Smooth muscle cell (in vitro differentiated cells): ENCODE measurements at regions not wholly inside any gene's neighbourhood (a gene's known extent, or its start where the extent isn't known, plus 50 kb on each side); places are given as distances from the start of the nearest gene placed in this dataset.

Source experiments
- DNase-seq: peaks from one replicate; lab custom pipeline; 2025; ENCODE audit not compliant: unreplicated experiment; lab: John Stamatoyannopoulos, UW
- H2AFZ ChIP-seq: fragments of 200-600 bp; sonication (generic); 2 replicates; pipeline ENCODE4 v1.6.0; 2016; ENCODE audit warnings: antibody characterized with exemption, low read depth, mild to moderate bottlenecking
- H3F3A ChIP-seq: fragments of 200-600 bp; sonication (generic); 2 replicates; pipeline ENCODE4 v1.6.0; 2017; ENCODE audit warnings: antibody characterized with exemption, low read depth
- H3K27ac ChIP-seq: fragments of 200-600 bp; sonication (generic); 2 replicates; pipeline ENCODE4 v1.5.1; 2016; ENCODE audit warnings: low read depth, mild to moderate bottlenecking
- H3K27me3 ChIP-seq: fragments of 200-600 bp; sonication (generic); 2 replicates; pipeline ENCODE4 v1.6.1; 2016; ENCODE audit warnings: low read depth, mild to moderate bottlenecking
- H3K36me3 ChIP-seq: fragments of 200-600 bp; sonication (generic); 2 replicates; pipeline ENCODE4 v1.5.1; 2016; ENCODE audit warnings: low read depth
- H3K4me1 ChIP-seq: fragments of 200-600 bp; sonication (generic); 2 replicates; pipeline ENCODE4 v1.5.1; 2016; ENCODE audit warnings: low read depth
- H3K4me2 ChIP-seq: fragments of 200-600 bp; sonication (generic); 2 replicates; pipeline ENCODE4 v1.6.0; 2016; ENCODE audit warnings: mild to moderate bottlenecking
- H3K4me3 ChIP-seq: fragments of 200-600 bp; sonication (generic); 2 replicates; pipeline ENCODE4 v1.5.1; 2016; ENCODE audit warnings: mild to moderate bottlenecking
- H3K79me2 ChIP-seq: fragments of 200-600 bp; sonication (generic); 2 replicates; pipeline ENCODE4 v1.6.0; 2016; ENCODE audit warnings: low read depth, mild to moderate bottlenecking
- H3K9ac ChIP-seq: fragments of 200-600 bp; sonication (generic); 2 replicates; pipeline ENCODE4 v1.6.0; 2016; ENCODE audit warnings: low read depth
- H3K9me3 ChIP-seq: fragments of 200-600 bp; sonication (generic); replicated peaks from 2 replicates; pipeline ENCODE4 v1.5.1; 2016; ENCODE audit warnings: low read depth
- H4K20me1 ChIP-seq: fragments of 200-600 bp; sonication (generic); 2 replicates; pipeline ENCODE4 v1.6.0; 2016; ENCODE audit warnings: low read depth
- CTCF ChIP-seq: fragments of 200-600 bp; sonication (generic); IDR thresholded peaks from 2 replicates; pipeline ENCODE4 v1.5.1; 2017; ENCODE audit warnings: borderline replicate concordance, mild to moderate bottlenecking, antibody characterized with exemption; ENCODE audit not compliant: insufficient read depth, poor library complexity, severe bottlenecking
- WGBS: methylation state at CpG from one replicate; pipeline ENCODE4 v1.1.7; 2016; ENCODE audit warnings: low lambda C conversion rate; 5-methylcytosine and 5-hydroxymethylcytosine counted together

GRCh38 chr11:44380820-44381219, 70.9 kb upstream of the ALX4 start:
- no peaks in the 10 kb centered on the region for H4K20me1 ChIP-seq
- H3K9ac ChIP-seq = no peak overlapping the region
- no peaks in the 10 kb centered on the region for H3K36me3 ChIP-seq
- no peak for DNase-seq
- no peaks in the 10 kb centered on the region for H3F3A ChIP-seq
- no peak overlapping the region for H2AFZ ChIP-seq
- H3K27me3 ChIP-seq = peaks cover 38% of the 10 kb centered on the region
- no peaks in the 10 kb centered on the region for H3K79me2 ChIP-seq
- 95% methylated on average over 7 of the region's 7 CpGs for WGBS
- H3K9me3 ChIP-seq = no peaks in the 10 kb centered on the region
- no peak overlapping the region for H3K4me3 ChIP-seq
- H3K4me2 ChIP-seq = no peak overlapping the region
- no peak for TF ChIP-seq CTCF
- no peak overlapping the region for H3K27ac ChIP-seq
- no peaks in the 10 kb centered on the region for H3K4me1 ChIP-seq

GRCh38 chr11:44381261-44381660, 71.3 kb upstream of the ALX4 start:
- Histone ChIP-seq H3K4me1 (no peaks in the 10 kb centered on the region), H3K9me3 (no peaks in the 10 kb centered on the region), H3K36me3 (no peaks in the 10 kb centered on the region), H3K79me2 (no peaks in the 10 kb centered on the region), H3F3A (no peaks in the 10 kb centered on the region), H3K27me3 (peaks cover 38% of the 10 kb centered on the region), H4K20me1 (no peaks in the 10 kb centered on the region), H2AFZ (no peak overlapping the region), H3K9ac (no peak overlapping the region), H3K4me3 (no peak overlapping the region), H3K4me2 (no peak overlapping the region), H3K27ac (no peak overlapping the region)
- WGBS = 92% methylated on average over 6 of the region's 6 CpGs
- DNase-seq = no peak
- no peak for TF ChIP-seq CTCF

GRCh38 chr11:44382118-44382517, 72.2 kb upstream of the ALX4 start:
- Histone ChIP-seq H3K4me2 (no peak overlapping the region), H3K4me1 (no peaks in the 10 kb centered on the region), H3F3A (no peaks in the 10 kb centered on the region), H4K20me1 (no peaks in the 10 kb centered on the region), H3K36me3 (no peaks in the 10 kb centered on the region), H3K79me2 (no peaks in the 10 kb centered on the region), H3K9ac (no peak overlapping the region), H3K9me3 (no peaks in the 10 kb centered on the region), H3K4me3 (no peak overlapping the region), H3K27me3 (peaks cover 38% of the 10 kb centered on the region), H2AFZ (no peak overlapping the region), H3K27ac (no peak overlapping the region)
- no peak for DNase-seq
- no peak for TF ChIP-seq CTCF
- 66% methylated on average over 6 of the region's 6 CpGs for WGBS

DNA sequence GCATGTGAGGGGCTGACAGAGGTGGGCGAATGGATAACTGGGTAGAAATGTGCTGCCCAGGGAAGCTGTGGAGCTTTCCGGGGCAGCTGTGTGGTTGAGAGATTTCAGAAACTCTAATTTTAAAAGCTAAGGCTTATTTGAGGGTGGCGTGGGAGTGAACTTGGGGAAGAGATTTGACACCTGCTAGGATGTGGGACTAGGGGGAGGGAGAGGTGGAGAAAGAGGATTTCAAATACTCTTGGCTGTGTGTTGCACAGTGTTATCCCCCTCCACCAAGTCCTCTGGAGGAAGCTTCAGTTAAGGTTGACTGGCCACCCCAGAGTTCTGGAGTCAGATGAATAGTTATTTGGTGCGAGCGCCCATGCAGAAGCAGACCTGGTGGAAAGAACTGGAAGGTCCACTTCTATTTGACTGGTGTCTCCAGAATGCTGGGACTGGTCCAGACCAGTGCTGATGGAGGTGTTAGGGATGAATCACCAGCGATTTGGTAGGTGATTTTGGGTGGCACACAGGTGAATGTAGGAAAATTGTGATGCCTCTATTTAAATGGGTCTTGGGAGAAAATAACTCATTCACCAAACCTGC, 72.8 kb upstream of the ALX4 start:
- H3K79me2 ChIP-seq = no peaks in the 10 kb centered on the region
- H2AFZ ChIP-seq = no peak overlapping the region
- DNase-seq = no peak
- H3K36me3 ChIP-seq = no peaks in the 10 kb centered on the region
- no peak overlapping the region for H3K4me3 ChIP-seq
- TF ChIP-seq CTCF = no peak
- H3F3A ChIP-seq = no peaks in the 10 kb centered on the region
- H3K4me1 ChIP-seq = no peaks in the 10 kb centered on the region
- H3K27me3 ChIP-seq = peaks cover 38% of the 10 kb centered on the region
- H4K20me1 ChIP-seq = no peaks in the 10 kb centered on the region
- no peak overlapping the region for H3K4me2 ChIP-seq
- no peak overlapping the region for H3K27ac ChIP-seq
- WGBS = 91% methylated on average over 6 of the region's 6 CpGs
- H3K9ac ChIP-seq = no peak overlapping the region
- H3K9me3 ChIP-seq = no peaks in the 10 kb centered on the region
